B cell (primary cell): ENCODE measurements at regions not wholly inside any gene's neighbourhood (a gene's known extent, or its start where the extent isn't known, plus 50 kb on each side); places are given as distances from the start of the nearest gene placed in this dataset.

Experiments
- CTCF ChIP-seq: fragments of 200-600 bp; IDR thresholded peaks from one replicate; pipeline ENCODE4 v1.8.0; 2022; ENCODE audit warnings: antibody characterized with exemption, mild to moderate bottlenecking
- EZH2 ChIP-seq: IDR thresholded peaks from 2 replicates; pipeline ENCODE4 v1.6.1; 2012; ENCODE audit warnings: borderline replicate concordance, low read depth, mild to moderate bottlenecking, moderate library complexity, low read length; ENCODE audit not compliant: insufficient read depth, poor library complexity, severe bottlenecking

- TF ChIP-seq CTCF, result no peak
- TF ChIP-seq EZH2, result no peak
Measured at GRCh38 chr11:122273476-122274191, 157.6 kb upstream of the BLID start.
